Left lung (tissue), 4 donors: ENCODE measurements at regions not wholly inside any gene's neighbourhood (a gene's known extent, or its start where the extent isn't known, plus 50 kb on each side); places are given as distances from the start of the nearest gene placed in this dataset.

Source experiments
- ATAC-seq: fragments of 200-7000 bp; cut with Tn5 transposase; one replicate; pipeline ENCODE4 v1.9.1; 2020; ENCODE audit warnings: moderate library complexity
- DNase-seq, 4 donors: peaks; one replicate each; pipeline ENCODE4 v3.0.0-alpha.2; 2013 to 2020
- H3K27ac ChIP-seq, 2 donors: fragments of 200-600 bp; sonication (generic) in 1 of 2; one replicate each; pipeline versions ENCODE4 v1.5.0 to v1.8.0; 2020 to 2021
- H3K27me3 ChIP-seq, 2 donors: fragments of 200-600 bp; sonication (generic) in 1 of 2; one replicate each; pipeline versions ENCODE4 v1.5.0 to v1.8.0; 2020 to 2021
- H3K36me3 ChIP-seq, 2 donors: fragments of 200-600 bp; sonication (generic) in 1 of 2; one replicate each; pipeline versions ENCODE4 v1.5.0 to v1.8.0; 2020 to 2021
- H3K4me1 ChIP-seq, 2 donors: fragments of 200-600 bp; one replicate each; pipeline ENCODE4 v1.8.0; 2021
- H3K4me3 ChIP-seq, 2 donors: fragments of 200-600 bp; sonication (generic) in 1 of 2; one replicate each; pipeline versions ENCODE4 v1.5.0 to v1.8.0; 2020 to 2021; ENCODE audit warnings: mild to moderate bottlenecking in 1 of 2
- H3K9me3 ChIP-seq, 2 donors: fragments of 200-600 bp; sonication (generic) in 1 of 2; one replicate each; pipeline versions ENCODE4 v1.5.0 to v1.8.0; 2020 to 2021
- CTCF ChIP-seq, 2 donors: fragments of 200-600 bp; sonication (generic) in 1 of 2; IDR thresholded peaks; one replicate each; pipeline versions ENCODE4 v1.5.0 to v1.8.0; 2021; ENCODE audit warnings: antibody characterized with exemption in 2 of 2
- intact Hi-C, 2 donors: fragments of 100-400 bp; cut with DNase I; formaldehyde crosslinking; loops; one replicate each; pipeline versions ENCODE4 v1.11.2 to v1.14.2; 2022
- donor health status: DM: no; HTN: yes; CAD: no.
- donor health status: DM: no; HTN: no; CAD: no.

- TF ChIP-seq CTCF (IDR thresholded peaks at IDR 0.05), result no peak
- intact Hi-C loops, result no loop called here
- Histone ChIP-seq H3K27ac (peak overlapping the region; percentile 28 to 57), H3K27me3 (no peaks in the 10 kb centered on the region), H3K4me3 (no peak overlapping the region), H3K36me3 (no peaks in the 10 kb centered on the region), H3K4me1 (peaks cover 0 to 32% of the 10 kb centered on the region in 2 donors), H3K9me3 (no peaks in the 10 kb centered on the region)
- DNase-seq, result peak in 2 of 4 donors; percentile 34 to 36
- ATAC-seq, result peak; percentile 28
Observed at GRCh38 chr10:60663850-60664249, 114.4 kb upstream of the CDK1 start.

GRCh38 chr10:60662917-60663614, 115.2 kb upstream of the CDK1 start:
- Histone ChIP-seq H3K4me1 (peaks cover 0 to 32% of the 10 kb centered on the region in 2 donors), H3K4me3 (no peak overlapping the region), H3K9me3 (no peaks in the 10 kb centered on the region), H3K27me3 (no peaks in the 10 kb centered on the region), H3K27ac (peak overlapping the region; percentile 57 to 62), H3K36me3 (no peaks in the 10 kb centered on the region)
- intact Hi-C loops, result no loop called here
- TF ChIP-seq CTCF (IDR thresholded peaks at IDR 0.05), result no peak
- ATAC-seq, result peak; percentile 68
- DNase-seq, result peak in 1 of 4 donors; percentile 58

GRCh38 chr10:60661637-60662036, 116.6 kb upstream of the CDK1 start:
- TF ChIP-seq CTCF (IDR thresholded peaks at IDR 0.05), result no peak
- intact Hi-C loops, result no loop called here
- peak overlapping the region; percentile 57 to 62 for H3K27ac ChIP-seq

GRCh38 chr10:60660625-60661024, 117.7 kb upstream of the CDK1 start:
- Histone ChIP-seq H3K9me3 (no peaks in the 10 kb centered on the region), H3K36me3 (no peaks in the 10 kb centered on the region), H3K27ac (peak overlapping the region in 1 of 2 donors; percentile 62), H3K27me3 (no peaks in the 10 kb centered on the region), H3K4me1 (peaks cover 0 to 18% of the 10 kb centered on the region in 2 donors), H3K4me3 (no peak overlapping the region)
- intact Hi-C loops, result no loop called here
- ATAC-seq, result no peak
- DNase-seq, result no peak
- no peak for TF ChIP-seq CTCF (IDR thresholded peaks at IDR 0.05)

More at GRCh38 chr10:60661637-60662036, 116.6 kb upstream of the CDK1 start:
- DNase-seq (no peak), ATAC-seq (peak; percentile 37)
- H3K4me3 ChIP-seq, result no peak overlapping the region
- H3K27me3 ChIP-seq, result no peaks in the 10 kb centered on the region
- H3K36me3 ChIP-seq, result no peaks in the 10 kb centered on the region
- peaks cover 0 to 25% of the 10 kb centered on the region in 2 donors for H3K4me1 ChIP-seq
- H3K9me3 ChIP-seq, result no peaks in the 10 kb centered on the region

GRCh38 chr10:60654813-60655464, 123.3 kb upstream of the CDK1 start:
- no peak for TF ChIP-seq CTCF (IDR thresholded peaks at IDR 0.05)
- no peaks in the 10 kb centered on the region for H3K27me3 ChIP-seq
- H3K9me3 ChIP-seq, result no peaks in the 10 kb centered on the region
- no peak for DNase-seq
- ATAC-seq, result no peak
- H3K36me3 ChIP-seq, result no peaks in the 10 kb centered on the region
- H3K27ac ChIP-seq, result no peak overlapping the region
- H3K4me1 ChIP-seq, result no peaks in the 10 kb centered on the region
- intact Hi-C loops, result no loop called here
- H3K4me3 ChIP-seq, result no peak overlapping the region
